Retina (tissue), 1 donor: ENCODE measurements at regions not wholly inside any gene's neighbourhood (a gene's known extent, or its start where the extent isn't known, plus 50 kb on each side); places are given as distances from the start of the nearest gene placed in this dataset.

Experiments used
- DNase-seq: peaks from one replicate; pipeline ENCODE4 v3.0.0-alpha.2; 2016

DNA sequence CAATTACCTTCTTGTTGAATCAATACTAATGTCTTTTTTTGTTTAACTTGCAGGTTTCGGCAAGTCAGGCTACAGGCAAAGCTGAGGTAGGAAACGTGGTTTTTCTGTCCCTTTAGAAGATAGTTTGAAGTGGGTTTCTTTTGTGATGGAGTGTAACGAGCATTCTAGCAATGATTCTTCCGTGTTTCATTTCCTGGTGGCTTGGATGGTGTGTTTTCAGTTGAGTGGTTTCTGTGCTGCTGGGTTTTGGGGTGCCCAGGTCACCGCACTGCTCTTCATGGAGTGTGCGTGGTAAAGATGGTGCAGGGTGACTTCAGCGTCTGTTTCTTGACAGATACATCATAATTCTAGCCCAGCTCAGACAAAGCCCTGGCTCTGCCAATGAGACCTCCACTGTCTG is 769.7 kb upstream of the EEF2KMT start:
- DNase-seq = no peak

DNA sequence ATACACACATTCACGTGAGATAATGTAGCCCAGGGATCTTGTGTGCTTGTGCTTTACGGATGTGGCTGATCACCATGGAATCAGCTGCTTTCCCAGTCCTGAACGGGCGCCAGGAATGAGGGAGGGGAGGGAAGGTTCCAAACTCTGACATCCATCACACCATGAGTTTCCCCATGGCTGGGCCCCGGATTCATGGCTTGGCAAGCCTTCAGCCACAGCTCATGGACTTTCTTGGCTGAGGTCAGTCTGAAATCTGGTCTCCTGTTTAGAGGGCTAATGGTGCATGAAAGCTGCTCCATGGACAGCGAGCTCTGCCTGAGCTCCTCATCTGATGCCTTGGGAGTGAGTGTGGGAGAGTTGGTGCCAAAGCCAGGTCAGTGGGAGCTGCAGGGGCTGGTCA is 767.6 kb upstream of the EEF2KMT start:
- no peak for DNase-seq

DNA sequence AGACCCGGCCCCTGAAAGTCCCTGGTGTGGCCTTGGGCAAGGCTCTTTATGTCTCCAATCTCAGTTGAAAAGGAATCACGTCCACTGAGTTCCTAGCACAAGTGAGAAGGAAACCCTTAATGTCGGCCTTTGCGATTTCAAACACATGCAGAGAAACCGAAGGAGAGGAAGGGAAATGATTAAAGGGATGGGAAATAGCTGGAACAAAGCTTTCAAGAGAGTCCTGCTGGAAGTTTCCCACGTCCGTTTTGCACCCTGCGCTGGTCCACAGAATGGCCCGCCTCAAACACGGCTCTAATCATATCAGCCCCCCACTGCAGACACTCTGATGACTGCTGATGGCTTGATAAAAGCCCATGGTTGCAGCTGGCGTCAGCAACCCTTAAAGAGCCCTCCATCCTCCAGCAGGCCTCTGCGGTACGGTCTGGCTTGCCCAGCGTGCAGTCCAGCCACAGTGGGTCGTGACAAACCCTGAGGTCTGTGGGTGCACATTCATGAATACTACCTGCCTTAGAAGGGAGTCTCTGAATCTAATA is 765.5 kb upstream of the EEF2KMT start:
- DNase-seq = no peak

DNA sequence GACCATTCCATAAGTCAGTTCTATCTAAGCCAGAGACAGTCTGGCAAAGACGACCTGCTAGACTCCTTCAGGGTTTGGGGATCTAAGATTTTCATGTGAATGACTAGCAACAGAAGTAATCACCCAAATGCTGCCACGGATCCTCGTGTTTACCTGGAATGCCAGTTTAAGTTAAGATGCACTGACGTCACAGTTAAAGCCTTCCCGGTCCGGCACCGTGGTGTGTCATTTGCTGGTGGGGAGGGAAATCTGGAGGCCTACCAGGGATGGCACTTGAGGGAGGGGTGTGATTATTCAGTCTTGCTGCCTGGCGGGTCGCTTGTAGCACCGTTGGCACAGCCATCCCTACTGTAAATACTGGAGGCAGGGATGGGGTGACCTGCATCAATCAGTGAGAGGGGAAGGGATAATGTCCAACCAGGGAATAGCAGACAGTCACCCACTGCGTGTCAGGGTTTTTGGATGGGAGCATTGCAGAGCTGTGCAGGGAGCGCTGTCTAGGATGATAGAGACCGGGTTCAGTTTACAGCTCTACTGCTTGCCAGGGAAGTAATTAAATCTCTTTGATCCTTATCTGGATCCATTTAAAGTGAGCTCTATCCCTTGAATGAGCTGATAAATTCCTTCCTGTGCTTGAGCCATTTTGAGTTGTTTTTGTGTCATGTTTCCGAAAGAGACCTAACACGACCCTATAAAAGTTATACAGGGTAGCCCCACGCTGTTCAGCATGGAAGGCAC is 764.7 kb upstream of the EEF2KMT start:
- no peak for DNase-seq

DNA sequence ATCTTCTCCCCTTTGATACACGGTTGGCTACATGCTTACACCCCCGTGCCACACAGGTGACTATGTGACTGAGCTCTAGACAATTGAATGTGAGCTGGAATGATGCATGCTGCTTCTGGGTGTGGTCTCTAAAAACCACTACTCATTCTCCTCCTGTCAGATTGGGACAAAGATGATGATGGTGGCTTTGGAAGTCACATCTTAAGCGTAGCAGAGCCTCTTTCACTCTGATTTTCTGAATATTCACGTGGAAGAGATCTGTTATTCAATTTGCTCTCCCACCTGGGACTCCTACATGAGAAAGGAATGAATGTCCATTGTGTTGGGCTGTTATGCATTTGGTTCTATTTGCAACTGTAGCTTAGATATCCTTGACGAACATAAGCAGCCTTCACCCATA is 763.6 kb upstream of the EEF2KMT start:
- no peak for DNase-seq

DNA sequence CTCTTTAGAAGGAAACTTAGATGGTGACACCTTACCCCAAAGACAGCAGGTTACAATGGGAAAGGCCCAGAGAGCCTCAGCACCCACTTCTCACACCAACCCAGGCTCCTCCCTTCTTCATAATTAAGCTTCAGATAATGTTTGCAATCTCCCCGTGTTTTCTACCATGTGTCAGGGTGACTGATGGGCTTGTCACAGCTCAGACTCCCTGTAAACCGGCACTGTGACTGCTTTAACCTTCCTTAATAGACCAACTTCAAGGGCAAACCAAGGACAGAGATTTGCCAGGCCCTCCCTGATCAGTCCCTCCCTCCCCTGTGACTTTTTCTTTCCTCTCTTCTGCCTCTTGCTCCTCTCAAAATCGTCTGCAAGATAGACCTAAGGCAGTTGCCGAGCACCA is 760.6 kb upstream of the EEF2KMT start:
- no peak for DNase-seq

DNA sequence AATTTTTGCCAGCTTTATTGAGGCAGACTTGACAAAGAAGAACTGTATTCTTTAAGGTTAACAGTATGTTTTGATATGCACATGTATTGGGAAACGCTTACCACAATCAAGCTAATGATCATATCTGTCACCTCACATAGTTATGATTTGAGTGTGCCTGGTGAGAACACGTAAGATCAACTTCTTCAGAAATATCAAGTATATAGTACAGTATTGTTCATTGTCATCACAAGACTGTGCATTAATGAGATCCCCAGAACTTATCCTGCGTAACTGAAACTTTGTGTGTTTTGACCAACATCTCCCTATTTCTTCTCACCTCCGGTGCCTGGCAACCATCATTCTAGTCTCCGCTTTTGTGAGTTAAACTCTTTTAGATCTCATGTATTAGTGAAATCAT is 756.4 kb upstream of the EEF2KMT start:
- DNase-seq = no peak

DNA sequence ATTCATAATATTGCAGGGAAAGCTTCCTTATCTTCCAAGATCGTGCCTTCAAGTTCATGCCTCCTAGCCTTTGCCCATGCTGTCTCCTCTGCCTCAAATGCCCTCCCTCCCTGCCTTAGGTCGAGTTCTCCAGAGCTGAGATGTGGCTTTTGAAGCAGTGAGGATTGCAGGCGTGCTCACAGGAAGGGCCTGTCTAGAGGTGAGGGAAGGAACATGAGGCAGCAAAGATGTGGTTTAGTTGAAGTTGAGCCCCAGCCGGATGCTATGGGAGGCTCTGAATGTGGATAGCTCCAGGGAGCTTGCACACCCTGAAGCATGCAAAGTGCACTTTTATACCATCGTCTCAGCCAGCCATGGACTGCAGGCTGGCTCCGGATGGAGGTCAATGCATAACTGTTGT is 754.6 kb upstream of the EEF2KMT start:
- no peak for DNase-seq

DNA sequence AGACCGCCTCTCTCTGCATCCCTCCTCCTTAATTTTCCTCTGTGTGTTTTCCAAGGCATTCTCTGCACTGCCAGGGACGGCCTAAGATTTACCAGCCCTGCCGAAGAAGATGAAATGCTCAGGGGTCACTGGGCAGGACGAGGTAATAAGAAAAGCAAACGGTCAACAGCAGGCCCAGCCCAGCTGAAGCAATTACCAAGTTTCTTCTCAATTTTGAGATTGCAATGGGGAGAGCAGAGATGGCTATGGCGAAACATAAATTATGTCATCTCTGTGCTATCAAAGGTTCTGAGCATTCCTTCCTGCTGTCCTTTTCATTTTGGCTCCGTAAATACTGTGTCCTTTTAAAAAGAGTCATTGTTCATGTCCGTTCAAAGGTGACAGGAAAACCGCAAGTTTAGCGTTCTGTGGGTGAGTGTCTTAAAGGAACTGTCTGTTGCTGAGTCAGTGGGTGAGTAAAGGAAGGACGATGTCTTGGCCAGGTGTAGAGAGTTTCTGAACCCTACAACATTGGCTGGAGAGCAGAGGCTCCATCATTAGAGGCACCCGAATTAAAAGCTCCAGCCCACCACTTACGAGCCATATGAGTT is 753.9 kb upstream of the EEF2KMT start:
- no peak for DNase-seq

DNA sequence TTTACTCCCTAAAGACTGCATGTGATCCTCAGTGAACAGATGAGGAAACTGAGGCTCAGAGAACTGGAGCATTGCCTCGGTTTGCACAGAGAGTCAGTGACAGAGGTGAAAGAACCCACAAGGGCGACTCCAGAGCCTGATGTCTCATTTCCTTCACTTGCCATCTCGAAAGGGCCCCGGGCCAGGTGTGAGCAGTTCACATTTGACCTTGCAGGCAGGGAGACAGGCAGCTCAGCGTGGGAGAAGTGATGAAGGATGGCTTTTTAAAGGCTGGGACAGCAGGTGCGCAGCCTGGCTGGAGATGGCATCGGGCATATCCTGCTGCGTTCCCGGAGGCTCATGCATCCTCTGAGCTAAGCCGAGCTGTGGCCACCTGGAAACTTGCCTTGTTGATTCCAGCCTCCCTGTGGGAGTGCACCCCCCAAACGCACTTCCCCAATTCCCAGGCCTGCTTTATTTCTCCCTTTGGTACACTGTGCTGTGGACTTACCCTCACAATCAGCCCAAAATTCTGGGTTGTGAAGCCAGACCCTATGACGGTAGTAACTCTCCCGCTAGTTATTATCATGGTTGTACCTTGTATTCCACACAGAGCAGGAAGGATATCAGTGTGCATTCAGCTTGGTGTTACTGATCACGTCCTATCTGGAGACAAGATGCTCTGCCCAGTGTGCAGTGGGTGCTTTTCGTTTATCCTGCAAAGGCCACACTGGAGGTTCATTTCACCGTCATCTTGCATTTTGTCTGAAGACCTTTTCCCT is 753.2 kb upstream of the EEF2KMT start:
- DNase-seq = no peak

DNA sequence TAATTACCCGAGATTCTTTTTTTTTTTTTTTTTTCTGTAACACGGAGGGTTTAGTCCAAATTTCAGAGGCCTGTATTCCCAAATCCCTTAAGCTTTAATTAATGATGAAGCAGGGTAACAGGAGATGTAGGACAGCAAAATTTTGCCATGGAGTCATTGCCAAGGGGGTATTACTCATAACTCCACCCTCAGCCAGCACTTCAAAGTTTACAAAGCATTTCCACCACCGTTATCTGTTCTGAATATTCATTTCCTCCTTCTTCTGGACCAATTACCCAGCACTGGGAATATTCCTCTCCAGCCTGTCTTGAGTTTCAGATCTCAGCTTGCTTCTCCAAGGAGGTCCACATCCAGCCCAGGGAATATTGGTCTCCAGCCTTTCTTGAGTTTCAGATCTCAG is 747.5 kb upstream of the EEF2KMT start:
- no peak for DNase-seq

DNA sequence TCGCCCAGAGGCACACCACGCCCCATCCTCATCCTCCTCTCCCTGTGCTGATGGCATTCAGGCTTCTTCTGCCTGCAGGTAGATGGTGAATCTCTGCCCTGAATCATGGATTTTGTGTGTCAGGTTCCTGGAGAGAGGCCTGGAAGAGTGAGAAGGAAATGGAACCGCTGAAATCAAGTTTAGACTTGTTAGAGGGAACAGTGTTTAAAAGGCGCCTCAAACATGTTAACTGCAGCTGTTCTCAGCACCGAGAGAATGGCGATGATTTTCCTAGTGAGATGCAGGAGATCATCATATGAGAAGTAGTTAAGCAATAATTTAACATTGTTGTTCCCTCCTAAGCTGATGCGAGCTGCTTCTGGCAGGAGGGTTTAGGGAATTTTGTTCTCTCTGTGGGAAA is 744.4 kb upstream of the EEF2KMT start:
- DNase-seq = no peak

DNA sequence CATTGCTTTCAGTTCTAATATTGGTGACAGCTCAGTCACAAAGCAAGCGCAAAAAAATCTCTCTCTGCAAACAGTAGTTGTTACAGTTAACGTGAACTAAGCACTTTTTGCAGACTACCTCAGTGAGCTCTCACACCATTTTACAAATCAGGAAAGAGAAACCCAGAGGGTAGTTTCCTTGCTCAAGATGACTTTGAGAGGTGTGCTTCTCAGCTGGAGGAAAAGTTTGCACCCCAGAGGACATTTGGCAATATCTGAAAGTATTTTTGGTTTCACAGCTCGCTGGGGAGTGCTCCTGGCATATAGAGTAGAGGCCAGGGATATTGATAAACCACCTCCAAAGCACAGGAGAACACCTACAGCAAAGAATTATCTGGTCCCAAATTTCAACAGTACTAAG is 741.1 kb upstream of the EEF2KMT start:
- DNase-seq = no peak

DNA sequence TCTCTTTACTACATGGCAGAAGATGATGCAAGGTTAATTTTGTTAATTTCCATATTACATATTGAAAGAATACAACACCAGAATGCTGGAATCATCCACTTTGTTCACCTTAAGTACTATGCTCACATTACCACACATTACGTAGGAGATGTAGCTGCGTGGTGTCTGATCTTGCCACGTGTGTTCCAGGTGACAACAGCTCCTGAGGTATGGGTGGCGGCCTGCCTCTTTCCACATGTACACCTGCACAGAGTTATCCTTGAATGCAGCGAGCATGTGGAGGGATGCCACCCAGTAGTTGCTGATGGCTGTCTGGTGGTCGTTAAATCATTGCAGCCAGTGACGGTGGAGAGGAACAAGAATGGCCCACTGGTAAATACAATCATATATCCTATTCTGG is 740.5 kb upstream of the EEF2KMT start:
- DNase-seq = no peak

DNA sequence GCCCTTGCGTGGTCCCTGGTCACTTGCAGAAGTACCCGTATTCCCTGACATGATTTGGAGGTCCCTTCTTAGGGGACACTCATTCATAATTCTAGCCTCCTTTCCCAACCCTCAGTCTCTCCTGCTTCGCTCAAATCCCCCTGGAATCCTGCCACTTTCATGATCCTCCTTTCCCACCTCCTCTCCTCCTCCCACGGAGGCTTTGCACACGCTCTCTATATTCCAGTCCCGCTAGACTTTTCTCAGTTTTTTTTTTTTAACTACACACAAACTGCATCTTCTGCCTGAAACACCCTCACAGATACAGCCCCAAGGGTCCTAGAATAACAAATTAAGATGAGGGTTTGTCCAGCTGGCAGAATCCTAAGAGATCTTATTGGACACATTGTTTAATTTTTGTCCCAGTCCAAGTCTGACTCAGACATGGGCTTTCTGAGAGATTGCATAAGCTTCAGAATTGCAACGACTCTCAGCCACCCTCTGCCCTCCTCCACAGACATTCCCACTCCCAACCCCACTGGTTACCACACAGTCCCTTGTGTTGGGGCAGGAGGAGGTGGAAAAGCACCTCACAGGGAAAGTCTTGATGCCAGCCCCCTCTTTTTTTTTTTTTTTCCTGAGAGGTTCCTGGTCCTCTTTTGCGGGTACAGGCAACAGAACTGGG is 739.5 kb upstream of the EEF2KMT start:
- DNase-seq = no peak

DNA sequence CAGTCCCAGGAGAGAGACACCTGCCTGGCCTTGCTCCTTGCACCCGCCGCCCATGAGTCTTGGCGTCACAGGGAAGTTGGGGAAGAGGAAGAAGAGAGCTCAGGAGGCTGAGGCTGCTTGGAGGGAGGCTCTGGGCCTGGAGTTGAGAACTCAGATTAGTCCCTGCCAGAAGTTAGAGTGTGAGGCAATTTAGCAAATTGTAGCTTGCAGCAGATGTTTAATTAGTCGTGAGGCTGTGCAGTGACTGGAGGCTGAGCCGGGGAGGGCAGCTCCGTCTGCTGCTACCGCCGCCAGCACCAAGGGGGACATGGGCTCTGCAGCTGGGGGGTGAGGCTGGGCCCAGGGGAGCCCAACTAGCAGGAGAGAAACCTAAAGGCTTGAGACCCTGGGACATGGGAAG is 738.3 kb upstream of the EEF2KMT start:
- DNase-seq = no peak

DNA sequence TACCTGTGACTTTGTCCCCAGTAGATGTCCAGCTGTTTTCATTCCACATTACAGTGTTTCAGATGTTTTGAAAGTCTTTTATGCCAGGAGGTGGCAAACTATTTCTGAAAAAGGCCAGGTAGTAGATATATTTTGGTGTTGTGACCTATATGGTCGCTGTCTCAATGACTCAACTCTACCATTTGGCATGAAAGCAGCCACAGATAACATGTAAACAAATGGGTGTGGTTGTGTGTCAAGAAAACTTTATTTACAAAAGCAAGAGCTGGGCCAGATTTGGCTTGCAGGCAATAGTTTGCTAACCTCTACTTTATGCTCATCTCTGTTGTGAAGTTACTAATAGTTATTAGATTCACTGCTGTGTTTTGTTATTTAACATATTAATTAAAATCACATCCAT is 728.7 kb upstream of the EEF2KMT start:
- no peak for DNase-seq

DNA sequence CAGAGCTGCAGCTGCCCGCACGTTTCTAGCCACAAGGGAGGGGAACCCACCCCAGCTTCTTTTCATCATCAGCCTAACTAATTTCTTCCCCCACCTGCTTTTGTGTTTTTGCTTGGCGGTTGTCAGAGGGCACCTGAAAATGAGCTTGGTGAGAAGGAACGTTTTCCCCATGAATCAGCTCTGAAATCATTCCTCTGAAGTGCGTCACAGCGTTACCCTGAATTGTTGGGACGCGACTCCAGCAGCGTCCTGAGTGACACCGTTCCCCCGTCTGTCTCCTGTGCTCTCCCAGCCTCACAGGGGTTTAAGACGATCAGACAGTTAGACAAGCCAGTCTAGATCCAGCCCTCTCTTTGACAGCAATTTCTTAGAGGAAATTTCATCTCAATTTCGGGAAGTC is 722.9 kb upstream of the EEF2KMT start:
- no peak for DNase-seq

DNA sequence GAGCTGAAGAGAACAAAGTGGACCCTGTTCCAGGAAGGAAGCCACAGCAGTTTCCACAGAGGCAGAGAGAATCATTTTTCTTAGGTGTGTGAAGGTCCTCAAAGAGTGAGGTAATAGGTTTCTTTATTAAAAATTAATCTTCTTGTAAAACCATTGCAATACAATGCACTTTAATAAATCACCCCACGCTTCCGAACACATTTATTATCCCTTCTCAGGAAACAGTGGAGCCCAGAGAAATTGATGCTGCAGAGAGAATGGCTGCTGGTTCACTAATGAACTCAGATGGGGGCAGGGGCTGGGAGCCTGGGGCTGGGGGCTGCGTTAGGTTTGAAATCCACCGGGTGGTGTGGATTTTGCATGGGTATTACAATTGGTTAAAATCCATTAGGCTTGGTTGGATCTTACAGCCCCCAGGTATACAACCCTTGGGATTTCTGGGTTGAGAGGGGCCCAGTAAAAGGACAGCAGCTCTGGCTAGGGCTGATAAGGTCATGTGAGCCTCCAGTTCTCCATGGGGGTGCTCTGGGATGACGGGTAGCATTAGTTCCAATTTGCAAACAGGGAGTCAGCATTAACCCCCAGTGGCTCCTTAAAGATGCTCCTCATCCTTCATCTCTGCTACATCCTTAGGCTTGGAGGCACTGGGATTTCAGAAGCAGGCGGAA is 718.1 kb upstream of the EEF2KMT start:
- no peak for DNase-seq

DNA sequence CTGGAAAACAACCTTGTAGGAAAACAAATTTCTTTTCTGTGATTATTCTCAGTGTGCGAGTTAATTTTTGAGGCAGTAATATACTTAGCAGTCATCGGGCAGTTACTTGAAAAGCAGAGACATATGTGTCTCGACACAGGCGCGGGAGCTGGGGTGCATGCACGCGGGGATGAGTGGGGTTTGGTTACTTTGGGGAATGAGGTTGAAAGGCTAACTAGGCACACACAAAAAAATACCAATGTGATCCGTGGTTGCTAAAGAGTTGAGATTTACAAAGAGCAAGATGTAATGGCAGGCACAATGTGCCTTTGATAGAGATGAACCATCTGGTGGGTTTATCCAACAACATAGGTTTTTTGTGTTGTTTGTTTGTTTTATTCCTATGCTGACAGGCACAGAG is 703.8 kb upstream of the EEF2KMT start:
- no peak for DNase-seq

DNA sequence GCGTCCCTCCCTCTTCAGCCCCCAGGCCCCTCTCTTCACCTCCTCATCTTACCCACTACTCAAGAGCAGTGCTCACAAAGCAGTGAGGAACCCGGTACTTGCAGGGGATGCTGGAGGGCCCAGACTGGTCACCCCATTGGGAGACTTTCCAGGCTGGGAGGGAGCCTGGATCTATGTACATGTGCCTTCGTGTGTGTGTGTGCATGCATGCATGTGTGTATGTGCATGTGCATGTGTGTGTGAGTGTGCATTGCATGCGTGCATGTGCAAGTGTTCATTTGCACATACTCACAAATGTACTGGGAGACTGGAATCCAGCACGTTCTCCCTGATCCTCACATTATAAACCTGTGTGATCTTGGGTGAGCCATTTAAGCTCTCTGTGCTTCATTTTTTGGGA is 696.0 kb upstream of the EEF2KMT start:
- DNase-seq = no peak

DNA sequence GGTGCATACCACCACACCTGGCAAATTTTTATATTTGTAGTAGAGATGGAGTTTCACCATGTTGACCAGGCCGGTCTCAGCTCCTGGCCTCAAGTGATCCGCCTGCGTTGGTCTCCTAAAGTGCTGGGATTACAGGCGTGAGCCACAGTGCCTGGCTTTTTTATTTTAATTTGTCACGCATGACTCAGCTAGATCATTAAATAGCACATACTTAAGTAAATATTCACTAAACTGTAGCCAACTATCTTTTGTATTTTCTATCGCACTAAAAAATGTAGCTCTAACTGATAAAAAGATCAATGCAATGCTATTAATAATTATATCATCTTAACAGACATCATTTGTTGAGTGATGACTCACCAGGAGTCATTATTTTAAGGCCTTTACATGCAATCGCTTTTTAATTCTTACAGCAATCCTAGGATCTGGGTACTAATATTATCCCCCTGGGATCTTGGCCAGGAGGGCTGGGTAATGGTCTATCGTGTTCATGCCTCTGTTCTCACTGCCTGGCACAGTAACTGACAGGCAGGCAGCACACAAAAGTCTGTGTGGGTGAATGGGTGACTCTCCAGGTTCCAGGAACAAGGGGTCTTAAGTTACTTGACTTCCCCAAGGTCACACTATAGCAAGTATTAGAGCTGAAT is 693.5 kb upstream of the EEF2KMT start:
- no peak for DNase-seq
